Tibial nerve (tissue), 4 donors: ENCODE measurements at regions not wholly inside any gene's neighbourhood (a gene's known extent, or its start where the extent isn't known, plus 50 kb on each side); places are given as distances from the start of the nearest gene placed in this dataset.

Experiments used
- EP300 ChIP-seq, 2 donors: sonication (generic); formaldehyde crosslinking; IDR thresholded peaks; one replicate each; pipeline ENCODE4 v1.6.1; 2017; ENCODE audit warnings: antibody characterized with exemption in 2 of 2, mild to moderate bottlenecking in 1 of 2
- POLR2A ChIP-seq, 2 donors: fragments of 450-650 bp; IDR thresholded peaks; one replicate each; pipeline ENCODE4 v1.6.1; 2017; ENCODE audit warnings: antibody characterized with exemption in 2 of 2, mild to moderate bottlenecking in 2 of 2, moderate library complexity in 2 of 2
- TF ChIP-seq, protein P1 (sequence below), 5 experiments: fragments of 200-600 bp in 3 of 5; fragments of 450-650 bp in 2 of 5; sonication (generic) in 3 of 5; IDR thresholded peaks; one replicate each; pipeline ENCODE4 v1.5.1; 2016 to 2019; ENCODE audit warnings: antibody characterized with exemption in 5 of 5, mild to moderate bottlenecking in 3 of 5, moderate library complexity in 2 of 5

GRCh38 chr13:29674532-29674931 is 79.0 kb upstream of the SLC7A1 start:
- TF ChIP-seq, protein P1, sequence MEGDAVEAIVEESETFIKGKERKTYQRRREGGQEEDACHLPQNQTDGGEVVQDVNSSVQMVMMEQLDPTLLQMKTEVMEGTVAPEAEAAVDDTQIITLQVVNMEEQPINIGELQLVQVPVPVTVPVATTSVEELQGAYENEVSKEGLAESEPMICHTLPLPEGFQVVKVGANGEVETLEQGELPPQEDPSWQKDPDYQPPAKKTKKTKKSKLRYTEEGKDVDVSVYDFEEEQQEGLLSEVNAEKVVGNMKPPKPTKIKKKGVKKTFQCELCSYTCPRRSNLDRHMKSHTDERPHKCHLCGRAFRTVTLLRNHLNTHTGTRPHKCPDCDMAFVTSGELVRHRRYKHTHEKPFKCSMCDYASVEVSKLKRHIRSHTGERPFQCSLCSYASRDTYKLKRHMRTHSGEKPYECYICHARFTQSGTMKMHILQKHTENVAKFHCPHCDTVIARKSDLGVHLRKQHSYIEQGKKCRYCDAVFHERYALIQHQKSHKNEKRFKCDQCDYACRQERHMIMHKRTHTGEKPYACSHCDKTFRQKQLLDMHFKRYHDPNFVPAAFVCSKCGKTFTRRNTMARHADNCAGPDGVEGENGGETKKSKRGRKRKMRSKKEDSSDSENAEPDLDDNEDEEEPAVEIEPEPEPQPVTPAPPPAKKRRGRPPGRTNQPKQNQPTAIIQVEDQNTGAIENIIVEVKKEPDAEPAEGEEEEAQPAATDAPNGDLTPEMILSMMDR (IDR thresholded peaks at IDR 0.05), result no peak
- TF ChIP-seq POLR2A (IDR thresholded peaks at IDR 0.05) (no peak), EP300 (IDR thresholded peaks at IDR 0.05) (no peak)
